OCI-LY7 (cell line): ENCODE measurements at regions not wholly inside any gene's neighbourhood (a gene's known extent, or its start where the extent isn't known, plus 50 kb on each side); places are given as distances from the start of the nearest gene placed in this dataset.

Experiments
- BruUV-seq: library from RNA; stranded (reverse); fragments of 400-500 nt; replicated peaks from 2 replicates; lab custom pipeline; 2021; lab: Mats Ljungman, UMichigan
- CTCF ChIA-PET: fragments of 300-600 bp; sonication (Branson Sonifier 250); formaldehyde crosslinking; loops from one replicate; lab custom pipeline; 2022; ENCODE audit warnings: antibody characterized with exemption; ENCODE audit not compliant: unreplicated experiment; lab: Charles Lee
- POLR2A ChIA-PET: fragments of 300-600 bp; sonication (Branson Sonifier 250); formaldehyde crosslinking; loops from one replicate; lab custom pipeline; 2022; ENCODE audit warnings: antibody characterized with exemption; lab: Charles Lee
- DNase-seq: peaks from one replicate; pipeline ENCODE4 v3.0.0-alpha.2; 2015; ENCODE audit warnings: low spot score
- H2AFZ ChIP-seq: fragments of 200-600 bp; sonication (generic), shearing (Covaris generic); 2 replicates; pipeline ENCODE4 v1.6.1; 2014; ENCODE audit warnings: mild to moderate bottlenecking, antibody characterized with exemption, low read length, moderate library complexity
- H3K27ac ChIP-seq: fragments of 200-600 bp; sonication (generic); 2 replicates; pipeline ENCODE4 v1.5.1; 2014; ENCODE audit warnings: mixed run types, low read depth, mild to moderate bottlenecking, moderate library complexity, low read length, inconsistent platforms; ENCODE audit not compliant: poor library complexity, severe bottlenecking
- H3K36me3 ChIP-seq: fragments of 200-600 bp; sonication (generic); 2 replicates; pipeline ENCODE4 v1.6.1; 2014; ENCODE audit warnings: mild to moderate bottlenecking, antibody characterized with exemption, low read length, moderate library complexity, mixed read lengths; ENCODE audit not compliant: insufficient read depth
- H3K4me1 ChIP-seq: fragments of 200-600 bp; sonication (generic); 2 replicates; pipeline ENCODE4 v1.5.1; 2014; ENCODE audit warnings: mild to moderate bottlenecking, low read length; ENCODE audit not compliant: insufficient read depth, poor library complexity, severe bottlenecking
- H3K4me2 ChIP-seq: fragments of 200-600 bp; sonication (generic); 2 replicates; pipeline ENCODE4 v1.6.1; 2014; ENCODE audit warnings: mild to moderate bottlenecking, low read length
- H3K4me3 ChIP-seq: fragments of 200-600 bp; sonication (generic); 2 replicates; pipeline ENCODE4 v1.5.1; 2014; ENCODE audit warnings: mild to moderate bottlenecking, low read depth, low read length; ENCODE audit not compliant: poor library complexity, severe bottlenecking
- H3K79me2 ChIP-seq: fragments of 200-600 bp; sonication (generic); 2 replicates; pipeline ENCODE4 v1.6.1; 2016; ENCODE audit warnings: low read depth, mild to moderate bottlenecking, low read length, moderate library complexity, mixed read lengths; ENCODE audit not compliant: insufficient read depth
- H3K9me2 ChIP-seq: fragments of 200-600 bp; sonication (generic); 2 replicates; pipeline ENCODE4 v1.6.1; 2016; ENCODE audit warnings: mild to moderate bottlenecking, low read length, mixed read lengths; ENCODE audit not compliant: insufficient read depth
- H3K9me3 ChIP-seq: fragments of 200-600 bp; sonication (generic); 2 replicates; pipeline ENCODE4 v1.6.1; 2014; ENCODE audit warnings: mild to moderate bottlenecking, mixed run types, low read length, mixed read lengths
- H4K20me1 ChIP-seq: fragments of 200-600 bp; sonication (generic); 2 replicates; pipeline ENCODE4 v1.6.1; 2014; ENCODE audit warnings: mild to moderate bottlenecking, antibody characterized with exemption, low read length, moderate library complexity, mixed read lengths; ENCODE audit not compliant: insufficient read depth
- CTCF ChIP-seq: fragments of 200-600 bp; sonication (generic); conservative IDR thresholded peaks from 2 replicates; pipeline ENCODE4 v1.5.1; 2014; ENCODE audit warnings: mild to moderate bottlenecking, antibody characterized with exemption, low read length, moderate library complexity, mixed read lengths
- EZH2phosphoT487 ChIP-seq: fragments of 200-600 bp; sonication (generic); IDR thresholded peaks from 2 replicates; pipeline ENCODE4 v1.6.1; 2018; ENCODE audit warnings: low read depth, borderline replicate concordance, mild to moderate bottlenecking, mixed run types, antibody characterized with exemption, low read length, moderate library complexity, mixed read lengths
- intact Hi-C: fragments of 100-400 bp; cut with micrococcal nuclease; formaldehyde crosslinking; loops from one replicate; pipeline ENCODE4 v1.10.0; 2022; ENCODE audit not compliant: unreplicated experiment

GRCh38 chr6:143605906-143606521 is 71.8 kb upstream of the PHACTR2 start:
- H3K4me3 ChIP-seq = no peak overlapping the region
- H2AFZ ChIP-seq = no peak overlapping the region
- TF ChIP-seq CTCF (no peak), EZH2phosphoT487 (no peak)
- DNase-seq = no peak
- H3K36me3 ChIP-seq = no peaks in the 10 kb centered on the region
- ChIA-PET POLR2A (interaction anchor here (0.8 kb wide), 1 partner anchor 284 kb away, joined by 8 read pairs; no protein-coding TSS in a partner anchor), CTCF (no interaction called here)
- intact Hi-C loops = no loop called here
- H3K4me1 ChIP-seq = no peaks in the 10 kb centered on the region
- no peak overlapping the region for H3K4me2 ChIP-seq
- no peaks in the 10 kb centered on the region for H3K79me2 ChIP-seq
- no peak overlapping the region for H3K27ac ChIP-seq
- H3K9me2 ChIP-seq = no peaks in the 10 kb centered on the region
- H3K9me3 ChIP-seq = no peaks in the 10 kb centered on the region
- no TSS peak for BruUV-seq
- no peaks in the 10 kb centered on the region for H4K20me1 ChIP-seq

- BruUV-seq = no TSS peak
These were observed 74.3 kb upstream of the PHACTR2 start for GRCh38 chr6:143603455-143603854.

More at GRCh38 chr6:143603455-143603854, 74.3 kb upstream of the PHACTR2 start:
- DNase-seq = no peak
- Histone ChIP-seq H3K4me1 (no peaks in the 10 kb centered on the region), H2AFZ (no peak overlapping the region), H3K4me2 (no peak overlapping the region), H3K9me3 (no peaks in the 10 kb centered on the region), H3K4me3 (no peak overlapping the region), H4K20me1 (no peaks in the 10 kb centered on the region), H3K79me2 (no peaks in the 10 kb centered on the region), H3K9me2 (no peaks in the 10 kb centered on the region), H3K36me3 (no peaks in the 10 kb centered on the region), H3K27ac (no peak overlapping the region)
- CTCF ChIA-PET = no interaction called here
- POLR2A ChIA-PET = interaction anchor here (0.7 to 1.1 kb wide), 2 partner anchors 395 to 805 kb away, joined by 3 read pairs; no protein-coding TSS in a partner anchor
- intact Hi-C loops = no loop called here
- no peak for TF ChIP-seq EZH2phosphoT487
- no peak for TF ChIP-seq CTCF
